GM10266 (cell line): ENCODE measurements at regions not wholly inside any gene's neighbourhood (a gene's known extent, or its start where the extent isn't known, plus 50 kb on each side); places are given as distances from the start of the nearest gene placed in this dataset.

Experiments
- DNase-seq: peaks from one replicate; pipeline ENCODE4 v3.0.0; 2012; ENCODE audit errors: extremely low spot score
- TF ChIP-seq, protein P1 (sequence below): IDR thresholded peaks from 2 replicates; pipeline ENCODE4 v1.5.1; 2012; ENCODE audit warnings: mild to moderate bottlenecking, low read depth; ENCODE audit not compliant: control insufficient read depth, insufficient read depth; ENCODE audit errors: missing control alignments

DNA sequence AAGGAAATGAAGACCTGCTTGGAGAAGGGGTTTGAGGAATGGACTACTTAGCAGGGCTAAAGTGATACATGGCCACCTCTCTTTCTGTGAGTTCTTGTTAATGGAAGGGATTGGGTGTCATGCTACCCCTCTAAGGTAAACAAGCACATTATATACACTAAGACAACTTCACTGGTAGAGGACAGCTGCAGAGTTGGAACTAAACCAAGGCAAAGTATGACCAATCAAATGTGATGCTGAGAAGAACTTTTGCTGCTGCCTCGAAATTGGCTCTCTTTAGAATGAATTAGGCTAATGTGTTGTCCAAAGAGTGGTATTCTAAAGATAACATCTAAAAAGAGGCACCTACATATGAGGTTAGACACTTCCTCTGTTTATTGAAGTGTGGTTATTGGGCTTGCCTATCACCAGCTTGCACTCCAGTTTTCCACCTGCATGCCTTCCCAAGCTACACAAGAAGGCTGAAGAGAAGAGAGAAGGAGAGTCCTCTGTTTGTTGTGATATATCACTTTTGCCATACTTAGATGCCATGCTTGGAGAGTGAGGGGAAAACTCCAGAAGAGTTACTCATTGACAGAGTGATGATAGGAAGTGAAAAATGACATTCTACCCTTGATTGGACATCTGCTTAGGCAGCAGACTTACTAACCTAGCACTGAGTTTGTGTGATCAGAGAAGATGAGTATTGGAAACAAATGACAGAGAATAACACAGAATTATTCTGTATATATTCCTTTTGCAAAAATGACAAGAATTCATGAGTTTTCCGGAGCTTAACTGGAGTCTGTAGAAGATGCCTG is 536.1 kb downstream of the ZNF608 start:
- no peak for DNase-seq
- TF ChIP-seq, protein P1, sequence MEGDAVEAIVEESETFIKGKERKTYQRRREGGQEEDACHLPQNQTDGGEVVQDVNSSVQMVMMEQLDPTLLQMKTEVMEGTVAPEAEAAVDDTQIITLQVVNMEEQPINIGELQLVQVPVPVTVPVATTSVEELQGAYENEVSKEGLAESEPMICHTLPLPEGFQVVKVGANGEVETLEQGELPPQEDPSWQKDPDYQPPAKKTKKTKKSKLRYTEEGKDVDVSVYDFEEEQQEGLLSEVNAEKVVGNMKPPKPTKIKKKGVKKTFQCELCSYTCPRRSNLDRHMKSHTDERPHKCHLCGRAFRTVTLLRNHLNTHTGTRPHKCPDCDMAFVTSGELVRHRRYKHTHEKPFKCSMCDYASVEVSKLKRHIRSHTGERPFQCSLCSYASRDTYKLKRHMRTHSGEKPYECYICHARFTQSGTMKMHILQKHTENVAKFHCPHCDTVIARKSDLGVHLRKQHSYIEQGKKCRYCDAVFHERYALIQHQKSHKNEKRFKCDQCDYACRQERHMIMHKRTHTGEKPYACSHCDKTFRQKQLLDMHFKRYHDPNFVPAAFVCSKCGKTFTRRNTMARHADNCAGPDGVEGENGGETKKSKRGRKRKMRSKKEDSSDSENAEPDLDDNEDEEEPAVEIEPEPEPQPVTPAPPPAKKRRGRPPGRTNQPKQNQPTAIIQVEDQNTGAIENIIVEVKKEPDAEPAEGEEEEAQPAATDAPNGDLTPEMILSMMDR = no peak

DNA sequence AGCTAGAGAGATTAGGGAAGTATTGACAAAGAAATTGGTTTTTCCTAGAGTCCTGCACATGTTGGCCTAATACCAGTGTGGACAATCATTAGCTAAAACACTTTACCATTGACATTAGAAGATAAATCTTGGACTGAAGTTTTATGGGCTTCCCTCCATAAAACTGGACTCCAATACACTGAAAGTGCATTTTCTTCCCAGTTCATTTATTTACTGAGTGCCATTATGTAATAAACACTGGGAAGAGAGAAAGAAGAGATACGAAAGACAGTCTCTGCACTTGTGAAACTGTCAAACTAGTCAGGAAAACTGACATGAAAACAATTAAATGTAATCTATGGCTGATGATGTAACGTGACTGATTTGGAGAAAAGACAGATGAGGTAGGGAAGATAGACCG is 539.3 kb downstream of the ZNF608 start:
- TF ChIP-seq, protein P1 = no peak
- DNase-seq = no peak

DNA sequence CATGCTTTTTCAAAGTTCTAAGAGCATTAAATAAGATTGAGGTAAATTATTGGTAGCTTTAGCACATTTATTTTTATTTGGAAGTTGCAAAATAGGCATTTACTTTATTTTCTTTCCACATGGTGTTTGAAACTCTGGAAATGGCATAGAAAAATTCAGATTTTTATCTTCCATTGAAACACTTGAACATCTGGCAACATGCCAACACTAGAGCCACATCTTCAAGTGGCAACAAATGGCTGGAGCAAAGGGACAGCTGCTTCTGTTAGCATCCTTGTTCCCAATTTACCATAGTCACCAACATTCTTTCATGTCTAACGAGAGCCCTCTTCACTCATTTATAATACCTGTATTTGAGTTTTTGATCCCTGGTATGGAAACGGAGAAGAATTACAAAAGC is 539.9 kb downstream of the ZNF608 start:
- DNase-seq = no peak
- TF ChIP-seq, protein P1 = no peak

- DNase-seq = no peak
- TF ChIP-seq, protein P1 = no peak
Measured at GRCh38 chr5:124203303-124203702, 543.1 kb downstream of the ZNF608 start.

GRCh38 chr5:124200381-124200780 is 546.1 kb downstream of the ZNF608 start:
- DNase-seq = no peak
- TF ChIP-seq, protein P1 = no peak

DNA sequence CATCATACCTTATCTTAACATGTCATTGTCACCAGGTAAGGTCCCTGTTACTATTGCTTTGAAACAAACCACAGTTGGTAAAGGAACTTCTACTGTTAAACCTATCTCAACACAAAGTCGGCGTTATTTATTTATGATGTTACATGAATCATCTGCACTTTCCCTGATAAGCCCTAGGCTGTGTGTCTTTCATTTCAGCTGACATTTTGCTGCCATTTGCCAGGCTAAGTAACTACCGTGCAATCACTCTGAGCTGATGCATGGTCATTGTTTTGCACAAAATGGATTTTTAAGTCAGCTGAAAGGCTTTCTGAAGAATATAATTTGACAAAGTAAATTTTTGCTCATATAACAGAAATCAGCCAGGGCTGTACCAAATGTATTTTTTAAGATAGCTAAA is 546.5 kb downstream of the ZNF608 start:
- DNase-seq = no peak
- TF ChIP-seq, protein P1 = no peak

GRCh38 chr5:124195411-124195810 is 551.0 kb downstream of the ZNF608 start:
- TF ChIP-seq, protein P1 = no peak

More at GRCh38 chr5:124195411-124195810, 551.0 kb downstream of the ZNF608 start:
- no peak for DNase-seq
